ENCODE measurements at regions not wholly inside any gene's neighbourhood (a gene's known extent, or its start where the extent isn't known, plus 50 kb on each side); places are given as distances from the start of the nearest gene placed in this dataset.

- no peak overlapping the region for H3K4me3 ChIP-seq (ENCODE audit: low read depth, low read length)
- H3K27ac ChIP-seq, result no peak overlapping the region
- no peak for TF ChIP-seq CTCF (IDR thresholded peaks at IDR 0.05; ENCODE audit: low read depth, low read length)
- H3K36me3 ChIP-seq, result no peaks in the 10 kb centered on the region
- H3K27me3 ChIP-seq (ENCODE audit: insufficient read depth, low read depth, severe bottlenecking), result peaks cover 7% of the 10 kb centered on the region
- no peak for DNase-seq
- H3K9me3 ChIP-seq (ENCODE audit: severe bottlenecking), result no peaks in the 10 kb centered on the region
Observed at GRCh38 chr1:166383137-166383536, 216.3 kb upstream of the FAM78B start.

GRCh38 chr1:166383635-166384346 lies 217.0 kb upstream of the FAM78B start:
- Histone ChIP-seq H3K27me3 (ENCODE audit: insufficient read depth, low read depth, severe bottlenecking) (peaks cover 9% of the 10 kb centered on the region), H3K27ac (no peak overlapping the region), H3K9me3 (ENCODE audit: severe bottlenecking) (no peaks in the 10 kb centered on the region), H3K36me3 (no peaks in the 10 kb centered on the region), H3K4me3 (ENCODE audit: low read depth, low read length) (no peak overlapping the region)
- no peak for TF ChIP-seq CTCF (IDR thresholded peaks at IDR 0.05; ENCODE audit: low read depth, low read length)
- no peak for DNase-seq

GRCh38 chr1:166384948-166385347 lies 218.1 kb upstream of the FAM78B start:
- no peak overlapping the region for H3K4me3 ChIP-seq (ENCODE audit: low read depth, low read length)
- no peak for TF ChIP-seq CTCF (IDR thresholded peaks at IDR 0.05; ENCODE audit: low read depth, low read length)
- H3K9me3 ChIP-seq (ENCODE audit: severe bottlenecking), result no peaks in the 10 kb centered on the region
- H3K27me3 ChIP-seq (ENCODE audit: insufficient read depth, low read depth, severe bottlenecking), result peaks cover 12% of the 10 kb centered on the region
- DNase-seq, result no peak
- no peak overlapping the region for H3K27ac ChIP-seq
- no peaks in the 10 kb centered on the region for H3K36me3 ChIP-seq

GRCh38 chr1:166390366-166391033 lies 223.7 kb upstream of the FAM78B start:
- no peaks in the 10 kb centered on the region for H3K9me3 ChIP-seq (ENCODE audit: severe bottlenecking)
- no peaks in the 10 kb centered on the region for H3K36me3 ChIP-seq
- DNase-seq, result no peak
- no peak overlapping the region for H3K4me3 ChIP-seq (ENCODE audit: low read depth, low read length)
- peaks cover 10% of the 10 kb centered on the region for H3K27me3 ChIP-seq (ENCODE audit: insufficient read depth, low read depth, severe bottlenecking)
- no peak for TF ChIP-seq CTCF (IDR thresholded peaks at IDR 0.05; ENCODE audit: low read depth, low read length)
- H3K27ac ChIP-seq, result no peak overlapping the region

- H3K27me3 ChIP-seq (ENCODE audit: insufficient read depth, low read depth, severe bottlenecking), result peaks cover 10% of the 10 kb centered on the region
- H3K9me3 ChIP-seq (ENCODE audit: severe bottlenecking), result no peaks in the 10 kb centered on the region
- TF ChIP-seq CTCF (IDR thresholded peaks at IDR 0.05; ENCODE audit: low read depth, low read length), result no peak
- no peak for DNase-seq
- H3K27ac ChIP-seq, result no peak overlapping the region
- no peaks in the 10 kb centered on the region for H3K36me3 ChIP-seq
- no peak overlapping the region for H3K4me3 ChIP-seq (ENCODE audit: low read depth, low read length)
Observed at GRCh38 chr1:166391279-166392066, 224.7 kb upstream of the FAM78B start.

Measured in WERI-Rb-1 (cell line).